RWPE1 (cell line): ENCODE measurements at regions not wholly inside any gene's neighbourhood (a gene's known extent, or its start where the extent isn't known, plus 50 kb on each side); places are given as distances from the start of the nearest gene placed in this dataset.

Experiments
- CTCF ChIA-PET: fragments of 350-600 bp; sonication (Branson Sonifier 250); formaldehyde crosslinking; extraction: SDS; loops from one replicate; lab custom pipeline; 2021; lab: Yijun Ruan, JAX
- POLR2A ChIA-PET: fragments of 400-600 bp; formaldehyde crosslinking; extraction: SDS; loops from one replicate; lab custom pipeline; 2020; ENCODE audit warnings: antibody characterized with exemption; ENCODE audit not compliant: low non-redundant PET; lab: Yijun Ruan, JAX
- DNase-seq: peaks from one replicate; pipeline ENCODE4 v3.0.0; 2012; ENCODE audit warnings: low spot score
- H3K27ac ChIP-seq: fragments of 450-650 bp; 2 replicates; pipeline ENCODE4 v1.5.1; 2017
- CTCF ChIP-seq: fragments of 450-650 bp; conservative IDR thresholded peaks from 2 replicates; pipeline ENCODE4 v1.5.1; 2017; ENCODE audit warnings: low read depth, mild to moderate bottlenecking

GRCh38 chr19:28607066-28607583 is 605.8 kb downstream of the UQCRFS1 start:
- H3K27ac ChIP-seq, result no peak overlapping the region
- no peak for DNase-seq
- no peak for TF ChIP-seq CTCF
- CTCF ChIA-PET, result no interaction called here
- POLR2A ChIA-PET, result no interaction called here

GRCh38 chr19:28606269-28607032 is 606.5 kb downstream of the UQCRFS1 start:
- no peak overlapping the region for H3K27ac ChIP-seq
- ChIA-PET POLR2A (no interaction called here), CTCF (no interaction called here)
- TF ChIP-seq CTCF, result no peak
- DNase-seq, result no peak

GRCh38 chr19:28605501-28606268 is 607.3 kb downstream of the UQCRFS1 start:
- no peak for TF ChIP-seq CTCF
- POLR2A ChIA-PET, result no interaction called here
- CTCF ChIA-PET, result no interaction called here
- no peak for DNase-seq
- no peak overlapping the region for H3K27ac ChIP-seq

GRCh38 chr19:28603453-28603852 is 609.5 kb downstream of the UQCRFS1 start:
- H3K27ac ChIP-seq, result no peak overlapping the region
- CTCF ChIA-PET, result no interaction called here
- POLR2A ChIA-PET, result no interaction called here
- DNase-seq, result no peak
- TF ChIP-seq CTCF, result no peak

GRCh38 chr19:28602675-28603298 is 610.2 kb downstream of the UQCRFS1 start:
- DNase-seq, result no peak
- no peak for TF ChIP-seq CTCF
- ChIA-PET CTCF (no interaction called here), POLR2A (no interaction called here)
- H3K27ac ChIP-seq, result no peak overlapping the region

- no peak overlapping the region for H3K27ac ChIP-seq
- ChIA-PET POLR2A (no interaction called here), CTCF (no interaction called here)
- DNase-seq, result no peak
- TF ChIP-seq CTCF, result no peak
Measured at GRCh38 chr19:28601723-28602440, 611.1 kb downstream of the UQCRFS1 start.
